Fibroblast of lung (primary cell): ENCODE measurements at regions not wholly inside any gene's neighbourhood (a gene's known extent, or its start where the extent isn't known, plus 50 kb on each side); places are given as distances from the start of the nearest gene placed in this dataset.

Source experiments
- DNase-seq, 2 donors: peaks; one replicate each; pipeline versions ENCODE4 v3.0.0 to v3.0.0-alpha.2; 2010; ENCODE audit warnings: low read depth in 2 of 2
- H2AFZ ChIP-seq: 2 replicates; pipeline ENCODE4 v1.5.1; 2012; ENCODE audit warnings: low read length, control low read depth, inconsistent platforms
- H3K27ac ChIP-seq: 2 replicates; pipeline ENCODE4 v1.5.1; 2011; ENCODE audit warnings: low read length, control low read depth; ENCODE audit not compliant: insufficient read depth
- H3K27me3 ChIP-seq: 2 replicates; pipeline ENCODE4 v1.5.1; 2011; ENCODE audit warnings: mild to moderate bottlenecking, low read length; ENCODE audit not compliant: control insufficient read depth, insufficient read depth
- H3K36me3 ChIP-seq: 2 replicates; pipeline ENCODE4 v1.5.1; 2011; ENCODE audit warnings: low read length; ENCODE audit not compliant: control insufficient read depth, insufficient read depth
- H3K4me1 ChIP-seq: 2 replicates; pipeline ENCODE4 v1.5.1; 2011; ENCODE audit warnings: low read length; ENCODE audit not compliant: control insufficient read depth, insufficient read depth; ENCODE audit errors: extremely low read depth
- H3K4me2 ChIP-seq: 2 replicates; pipeline ENCODE4 v1.5.1; 2011; ENCODE audit warnings: low read length, control low read depth; ENCODE audit not compliant: insufficient read depth; ENCODE audit errors: extremely low read depth
- H3K4me3 ChIP-seq, 4 experiments: fragments of 200-600 bp in 1 of 4; sonication (generic) in 1 of 4; replicated peaks in 1 of 4; 2 replicates each; pipeline ENCODE4 v1.5.1; 2011 to 2016; ENCODE audit warnings: low read length in 4 of 4, low read depth in 3 of 4, mild to moderate bottlenecking in 3 of 4, control low read depth in 2 of 4, inconsistent platforms in 1 of 4, mixed read lengths in 1 of 4; ENCODE audit not compliant: insufficient read depth in 1 of 4; ENCODE audit errors: control extremely low read depth in 1 of 4
- H3K79me2 ChIP-seq: 2 replicates; pipeline ENCODE4 v1.5.1; 2012; ENCODE audit warnings: mild to moderate bottlenecking, low read length, inconsistent platforms; ENCODE audit not compliant: control insufficient read depth, insufficient read depth
- H3K9ac ChIP-seq: 2 replicates; pipeline ENCODE4 v1.5.1; 2011; ENCODE audit warnings: mild to moderate bottlenecking, low read length, control low read depth; ENCODE audit not compliant: insufficient read depth
- H3K9me3 ChIP-seq: 2 replicates; pipeline ENCODE4 v1.5.1; 2012; ENCODE audit warnings: low read depth, low read length; ENCODE audit not compliant: control insufficient read depth, insufficient read depth
- H4K20me1 ChIP-seq: 2 replicates; pipeline ENCODE4 v1.5.1; 2011; ENCODE audit warnings: low read length; ENCODE audit not compliant: control insufficient read depth, insufficient read depth; ENCODE audit errors: extremely low read depth
- CTCF ChIP-seq, 2 donors: IDR thresholded peaks in 1 of 2; conservative IDR thresholded peaks in 1 of 2; 1 replicate in 1 of 2; 2 replicates in 1 of 2; pipeline ENCODE4 v1.5.1; 2011 to 2012; ENCODE audit warnings: low read length in 2 of 2, control low read depth in 1 of 2, inconsistent platforms in 1 of 2, low read depth in 1 of 2, mild to moderate bottlenecking in 1 of 2
- EZH2 ChIP-seq: IDR thresholded peaks from 2 replicates; pipeline ENCODE4 v1.5.1; 2012; ENCODE audit warnings: low read length, control low read depth, mild to moderate bottlenecking; ENCODE audit errors: missing control alignments

GRCh38 chr3:176075491-176075890 is 1121.8 kb downstream of the TBL1XR1 start:
- no peaks in the 10 kb centered on the region for H3K79me2 ChIP-seq
- H2AFZ ChIP-seq, result no peak overlapping the region
- H3K36me3 ChIP-seq, result no peaks in the 10 kb centered on the region
- H3K9ac ChIP-seq, result no peak overlapping the region
- no peaks in the 10 kb centered on the region for H3K4me1 ChIP-seq
- no peak overlapping the region for H3K4me2 ChIP-seq
- DNase-seq, result no peak
- TF ChIP-seq CTCF (conservative IDR thresholded peaks at IDR 0.05 in 1 of 2, IDR thresholded peaks at IDR 0.05 in 1 of 2; ENCODE audit: low read depth in 1 of 2, low read length in 2 of 2), result no peak
- TF ChIP-seq EZH2, result no peak
- H3K4me3 ChIP-seq, result no peak overlapping the region
- no peaks in the 10 kb centered on the region for H3K9me3 ChIP-seq
- no peaks in the 10 kb centered on the region for H4K20me1 ChIP-seq
- H3K27me3 ChIP-seq, result no peaks in the 10 kb centered on the region
- H3K27ac ChIP-seq, result no peak overlapping the region

GRCh38 chr3:176075046-176075445 is 1122.2 kb downstream of the TBL1XR1 start:
- Histone ChIP-seq H3K27ac (no peak overlapping the region), H2AFZ (no peak overlapping the region), H3K79me2 (no peaks in the 10 kb centered on the region), H3K9ac (no peak overlapping the region), H3K9me3 (no peaks in the 10 kb centered on the region), H3K27me3 (no peaks in the 10 kb centered on the region), H3K4me1 (no peaks in the 10 kb centered on the region), H3K36me3 (no peaks in the 10 kb centered on the region), H3K4me3 (no peak overlapping the region), H4K20me1 (no peaks in the 10 kb centered on the region), H3K4me2 (no peak overlapping the region)
- TF ChIP-seq CTCF (conservative IDR thresholded peaks at IDR 0.05 in 1 of 2, IDR thresholded peaks at IDR 0.05 in 1 of 2; ENCODE audit: low read depth in 1 of 2, low read length in 2 of 2), result no peak
- TF ChIP-seq EZH2, result no peak
- DNase-seq, result no peak

- Histone ChIP-seq H3K79me2 (no peaks in the 10 kb centered on the region), H3K27me3 (no peaks in the 10 kb centered on the region), H3K36me3 (no peaks in the 10 kb centered on the region), H4K20me1 (no peaks in the 10 kb centered on the region), H3K9ac (no peak overlapping the region), H2AFZ (no peak overlapping the region), H3K4me3 (no peak overlapping the region), H3K4me2 (no peak overlapping the region), H3K9me3 (no peaks in the 10 kb centered on the region), H3K4me1 (no peaks in the 10 kb centered on the region), H3K27ac (no peak overlapping the region)
- TF ChIP-seq EZH2, result no peak
- no peak for TF ChIP-seq CTCF (conservative IDR thresholded peaks at IDR 0.05 in 1 of 2, IDR thresholded peaks at IDR 0.05 in 1 of 2; ENCODE audit: low read depth in 1 of 2, low read length in 2 of 2)
- no peak for DNase-seq
These were observed 1123.2 kb downstream of the TBL1XR1 start for GRCh38 chr3:176074096-176074495.
